SKM-1 (cell line): ENCODE measurements at regions not wholly inside any gene's neighbourhood (a gene's known extent, or its start where the extent isn't known, plus 50 kb on each side); places are given as distances from the start of the nearest gene placed in this dataset.

ENCODE experiments used
- DNase-seq: peaks from one replicate; lab custom pipeline; 2025; ENCODE audit not compliant: unreplicated experiment; lab: John Stamatoyannopoulos, UW

DNA sequence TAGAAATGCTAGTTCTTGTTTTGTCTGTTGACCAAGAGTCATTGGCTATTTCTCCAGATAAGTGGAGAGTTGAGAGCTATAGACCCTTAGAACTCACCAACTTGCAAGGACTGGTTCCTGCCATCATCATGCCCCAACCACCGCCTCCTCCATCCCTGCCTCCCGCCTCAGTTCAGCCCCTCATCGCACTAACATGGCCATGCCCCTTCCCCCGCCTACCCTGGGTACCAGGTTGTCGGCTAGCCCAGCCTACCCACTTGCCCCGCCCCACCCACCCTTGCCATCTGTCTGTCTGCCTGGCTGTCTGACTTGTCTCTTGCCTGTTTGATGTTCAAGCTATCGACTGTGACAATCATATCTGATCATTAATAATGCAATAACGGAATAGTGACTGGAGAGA is 154.1 kb downstream of the TRIM29 start:
- DNase-seq = no peak

DNA sequence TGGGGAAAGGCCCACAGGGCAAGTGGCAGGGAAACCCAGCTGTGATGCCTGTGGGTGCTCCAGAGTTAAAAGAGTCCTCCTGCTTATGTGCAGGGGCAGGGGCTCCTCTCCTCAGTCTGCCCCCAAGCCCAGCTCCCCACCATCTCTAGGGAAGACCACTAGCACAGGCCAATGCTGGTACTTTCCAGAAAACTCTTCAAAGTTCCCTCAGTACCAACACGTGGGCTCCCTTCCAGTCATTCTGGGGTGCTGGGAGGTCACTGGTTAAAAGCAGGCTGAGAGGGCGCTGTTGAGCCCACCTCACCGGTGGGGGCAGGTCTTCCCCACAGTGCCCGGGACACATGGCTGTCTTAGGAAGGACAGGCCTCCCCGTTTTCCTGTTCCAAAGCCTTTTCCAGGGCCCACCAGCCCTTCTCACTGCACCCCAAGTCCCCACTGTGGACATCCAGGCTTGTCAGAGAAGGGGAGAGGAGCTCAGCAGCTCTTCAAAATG is 154.6 kb downstream of the TRIM29 start:
- no peak for DNase-seq

- no peak for DNase-seq
Measured at GRCh38 chr11:119982517-119983239, 155.2 kb downstream of the TRIM29 start.

DNA sequence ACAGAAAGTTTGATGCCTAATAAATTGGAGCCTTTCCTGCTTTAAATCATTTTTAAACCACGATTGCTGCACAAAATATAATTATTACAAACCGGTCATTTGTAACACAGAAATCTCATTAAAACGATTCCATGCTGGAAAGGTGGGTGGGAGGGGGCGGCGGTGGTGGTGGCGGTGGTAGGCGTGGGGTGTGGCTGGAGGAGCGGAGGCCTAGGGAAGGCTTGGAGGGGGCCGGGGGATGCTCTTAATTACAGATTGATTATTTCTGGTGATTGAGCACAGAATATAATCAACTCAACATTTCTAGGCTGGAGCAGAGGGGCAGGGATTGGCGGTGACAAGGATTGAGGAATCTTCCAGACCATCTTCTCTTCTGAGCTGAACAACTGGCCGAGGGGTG is 157.5 kb downstream of the TRIM29 start:
- DNase-seq = no peak

DNA sequence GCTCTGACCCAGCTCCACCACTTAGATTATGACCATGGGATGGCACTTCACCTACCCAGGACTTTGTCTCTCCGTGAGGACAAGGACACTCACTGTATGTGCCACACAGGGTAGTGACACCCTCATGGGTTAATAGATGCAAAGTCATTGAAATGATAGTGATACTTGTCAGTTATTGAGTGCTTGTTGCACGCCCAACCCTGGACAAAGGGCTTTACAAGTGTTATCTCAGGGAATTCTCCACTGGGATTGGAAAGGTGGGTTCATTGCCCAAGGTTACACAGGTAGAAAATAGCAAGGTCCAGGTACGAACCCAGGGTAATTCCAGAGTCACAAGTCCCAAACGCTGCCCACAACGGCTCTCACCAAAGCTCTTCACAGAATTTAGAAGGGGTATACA is 158.2 kb downstream of the TRIM29 start:
- DNase-seq = no peak

DNA sequence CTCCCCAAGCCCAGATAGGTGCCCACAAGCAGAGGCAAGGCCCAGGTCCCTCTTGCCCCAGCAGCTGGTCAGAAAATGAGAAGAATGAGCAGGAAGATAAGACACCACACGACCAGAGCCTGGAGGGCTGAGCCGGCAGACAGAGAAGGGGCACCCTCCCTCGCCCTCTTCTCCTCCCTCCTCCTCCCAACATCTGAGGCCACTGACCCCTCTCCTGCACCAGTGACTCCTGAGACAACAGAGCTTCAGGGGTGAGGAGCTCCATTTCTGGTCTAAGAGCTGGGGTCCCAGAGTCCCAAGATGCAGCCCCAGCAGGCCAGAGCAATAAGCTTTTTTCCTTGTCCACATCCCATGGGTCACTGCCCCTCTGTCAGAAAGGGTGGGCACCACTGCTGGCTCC is 159.2 kb downstream of the TRIM29 start:
- no peak for DNase-seq

GRCh38 chr11:119977881-119978280 is 160.0 kb downstream of the TRIM29 start:
- DNase-seq = no peak

DNA sequence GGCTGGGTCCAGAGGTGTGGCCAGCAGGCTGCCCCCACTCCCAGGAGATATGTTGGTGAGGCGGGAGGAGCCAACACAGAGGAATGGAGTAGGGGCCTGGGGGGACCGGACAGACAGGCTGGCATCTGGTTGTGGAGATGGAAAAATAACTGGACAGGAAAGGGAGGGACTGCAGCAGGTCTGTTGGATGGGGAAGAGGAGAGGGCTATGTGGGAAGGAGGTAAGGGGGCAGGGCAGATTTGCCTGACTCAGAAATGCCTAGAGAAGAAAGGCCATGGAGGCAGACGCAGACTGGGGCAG is 160.4 kb downstream of the TRIM29 start:
- no peak for DNase-seq

DNA sequence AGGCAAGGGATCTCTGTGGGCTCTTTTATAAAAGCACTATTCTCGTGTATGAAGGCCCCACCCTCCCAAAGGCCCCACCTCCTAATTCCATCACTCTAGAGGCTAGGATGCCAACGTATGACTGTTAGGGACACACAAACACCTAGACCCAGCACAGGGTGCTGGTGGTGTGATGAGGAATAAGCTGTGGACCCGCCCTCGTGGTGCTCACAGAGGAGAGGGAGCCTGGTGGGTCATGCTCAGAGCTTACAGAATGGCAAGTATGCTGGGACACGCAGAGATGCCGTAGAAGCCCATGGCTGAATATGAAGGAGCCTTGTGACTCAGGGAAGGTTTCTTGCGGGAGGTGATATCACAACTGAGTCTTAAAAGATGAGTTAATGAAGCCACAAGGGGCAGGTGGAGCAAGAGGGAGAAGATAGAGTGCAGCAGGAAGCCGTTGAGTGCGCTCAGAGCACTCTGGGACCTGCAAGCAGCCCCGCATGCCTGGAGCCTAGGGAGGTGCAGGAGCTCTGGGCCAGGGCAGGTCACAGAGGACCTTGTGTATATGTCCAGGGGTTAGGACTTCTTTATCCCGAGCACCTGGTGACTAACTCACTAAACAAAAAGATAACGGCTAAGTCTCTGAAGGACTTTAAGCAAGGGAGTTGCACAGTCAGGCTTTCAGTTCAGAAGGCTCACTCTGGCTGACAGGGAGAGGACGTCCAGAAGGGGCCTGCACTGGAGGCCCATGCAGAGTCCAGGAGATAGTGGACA is 160.9 kb downstream of the TRIM29 start:
- no peak for DNase-seq

- no peak for DNase-seq
Measured at GRCh38 chr11:119975561-119976152, 162.3 kb downstream of the TRIM29 start.

- DNase-seq = no peak
Measured at GRCh38 chr11:119974467-119974866, 163.4 kb downstream of the TRIM29 start.

- no peak for DNase-seq
Measured at GRCh38 chr11:119974051-119974450, 163.9 kb downstream of the TRIM29 start.

DNA sequence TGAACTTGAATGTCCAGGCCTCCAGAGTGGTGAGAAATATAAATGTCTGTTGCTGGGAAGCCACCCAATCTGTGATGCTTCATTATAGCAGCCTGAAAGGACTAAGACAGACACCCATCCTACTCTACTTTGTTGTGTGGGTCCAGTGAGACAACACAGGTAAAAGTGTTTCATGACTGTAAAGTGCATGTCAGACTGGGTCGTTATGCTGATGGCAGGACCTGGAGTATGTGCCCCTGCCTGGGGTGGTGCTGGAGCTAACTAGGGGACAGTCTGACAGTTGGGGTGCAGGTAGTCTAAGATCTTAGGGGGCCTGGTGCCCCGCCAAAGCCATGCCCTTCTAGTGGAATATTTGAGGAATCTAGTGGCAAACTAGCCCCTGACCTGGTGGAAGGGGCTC is 165.6 kb downstream of the TRIM29 start:
- DNase-seq = no peak

DNA sequence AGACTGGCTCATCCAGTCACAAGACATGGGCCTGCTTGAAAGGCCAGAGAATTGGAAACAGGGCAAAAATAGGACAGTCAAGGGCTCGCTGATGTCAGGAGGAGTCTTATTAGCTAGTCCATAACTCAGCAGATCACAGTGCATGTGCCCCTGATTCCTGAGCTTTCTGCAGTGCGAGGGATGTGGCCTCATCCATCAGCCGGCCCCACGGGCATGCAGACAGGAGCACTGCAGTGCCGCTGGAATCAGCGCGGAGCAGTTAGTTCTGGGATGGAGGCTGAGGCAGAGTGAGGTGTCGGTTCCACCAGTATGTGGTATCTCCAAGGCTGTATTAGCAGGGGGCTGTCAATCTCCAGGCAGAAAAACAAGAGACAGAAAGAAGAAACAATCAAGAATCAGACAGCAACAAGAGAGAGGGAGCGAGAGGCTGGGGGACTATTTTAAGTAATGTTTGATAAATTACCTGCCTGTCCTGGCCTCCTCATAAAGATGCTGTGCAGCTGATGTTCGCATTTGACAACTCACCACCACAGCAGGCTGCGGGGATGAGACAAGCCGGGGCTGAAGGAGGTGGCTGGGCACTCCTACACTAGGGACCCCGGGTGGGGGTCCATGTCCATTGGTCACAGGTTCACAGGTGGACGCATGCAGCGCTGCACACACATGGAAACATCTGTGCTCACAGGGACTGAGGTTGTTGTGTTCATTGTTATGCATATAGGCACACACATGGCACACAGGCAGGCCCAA is 167.2 kb downstream of the TRIM29 start:
- DNase-seq = no peak

GRCh38 chr11:119964136-119965025 is 173.5 kb downstream of the TRIM29 start:
- no peak for DNase-seq

- no peak for DNase-seq
Measured at GRCh38 chr11:119957951-119958350, 180.0 kb downstream of the TRIM29 start.

GRCh38 chr11:119952441-119952840 is 185.5 kb downstream of the TRIM29 start:
- no peak for DNase-seq

DNA sequence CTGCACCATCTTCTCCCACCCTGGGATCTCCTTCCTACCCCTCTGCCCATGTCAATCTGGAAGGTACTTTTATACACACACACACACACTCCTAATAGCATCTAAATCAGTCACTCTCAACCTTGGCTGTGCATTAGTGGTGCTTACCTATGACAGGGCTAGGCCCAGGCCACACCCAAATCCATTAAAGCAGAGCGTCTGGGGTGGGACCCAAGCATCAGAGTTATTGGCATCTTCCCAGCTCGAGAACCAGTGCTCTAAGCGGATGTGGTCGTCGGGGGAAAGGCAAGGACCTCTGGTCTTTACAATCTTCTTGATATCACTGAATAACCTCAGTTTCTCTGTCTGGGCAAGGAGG is 194.6 kb downstream of the TRIM29 start:
- no peak for DNase-seq

DNA sequence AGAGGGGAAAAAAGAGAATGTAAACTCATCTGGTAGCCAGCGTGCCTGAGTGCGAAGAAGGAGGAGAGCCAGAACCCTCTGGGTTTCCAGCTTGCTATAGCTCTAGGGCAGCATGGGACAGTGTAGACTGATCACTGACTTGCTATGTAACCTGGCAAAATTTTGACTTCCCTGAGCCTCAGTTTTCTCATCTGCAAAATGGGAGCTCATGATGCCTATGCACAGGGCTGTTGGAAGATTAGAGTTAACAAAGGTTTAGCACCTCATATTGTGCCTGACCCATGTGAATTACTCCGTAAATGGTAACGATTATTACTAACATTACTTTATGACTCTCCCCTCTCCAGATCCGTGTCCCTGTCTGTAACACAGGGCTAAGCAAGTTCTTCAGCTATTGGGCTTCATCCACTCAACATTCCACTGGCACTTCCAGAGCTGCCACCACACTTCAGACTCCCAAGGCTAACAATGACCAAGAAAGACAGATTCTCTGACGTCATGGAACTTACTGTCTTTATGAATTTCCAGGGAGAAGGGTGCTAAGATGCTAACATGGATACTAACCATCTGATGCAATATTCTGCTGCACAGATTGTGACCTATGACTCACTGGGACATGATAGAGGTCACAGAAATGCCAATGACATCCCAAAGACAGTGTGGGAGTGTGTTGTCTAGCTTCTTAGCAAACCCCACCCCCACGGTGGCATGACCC is 195.2 kb downstream of the TRIM29 start:
- no peak for DNase-seq
